GM12878 (cell line): ENCODE measurements at regions not wholly inside any gene's neighbourhood (a gene's known extent, or its start where the extent isn't known, plus 50 kb on each side); places are given as distances from the start of the nearest gene placed in this dataset.

ENCODE experiments used
- ATAC-seq: fragments of 200-7000 bp; cut with Tn5 transposase; 3 replicates; pipeline ENCODE4 v1.9.1; 2020; ENCODE audit warnings: mild to moderate bottlenecking, moderate library complexity
- BruUV-seq: library from RNA; stranded (reverse); fragments of 400-500 nt; replicated peaks from 2 replicates; lab custom pipeline; 2021; lab: Mats Ljungman, UMichigan
- CTCF ChIA-PET: fragments of 300-600 bp; sonication (Branson Sonifier 250); formaldehyde crosslinking; extraction: SDS; loops from one replicate; lab custom pipeline; 2021; ENCODE audit warnings: inconsistent platforms; lab: Yijun Ruan, JAX
- POLR2A ChIA-PET: fragments of 350-600 bp; formaldehyde crosslinking; extraction: SDS; loops from one replicate; lab custom pipeline; 2021; ENCODE audit warnings: inconsistent platforms; lab: Charles Lee
- RAD21 ChIA-PET: fragments of 300-600 bp; sonication (Branson Sonifier 250); formaldehyde crosslinking; loops from one replicate; lab custom pipeline; 2023; ENCODE audit warnings: antibody characterized with exemption; ENCODE audit not compliant: unreplicated experiment; lab: Charles Lee
- SMC1A ChIA-PET: fragments of 300-600 bp; sonication (Branson Sonifier 250); formaldehyde crosslinking; loops from one replicate; lab custom pipeline; 2023; ENCODE audit not compliant: unreplicated experiment, uncharacterized antibody; lab: Charles Lee
- DNase-seq: peaks from one replicate; pipeline ENCODE4 v3.0.0-alpha.2; 2011; ENCODE audit warnings: low read depth, low spot score
- FAIRE-seq: peaks from 3 replicates; lab custom pipeline; 2011; peaks lifted over from hg19 to GRCh38; lab: Jason Lieb, UNC
- H2AFZ ChIP-seq: 2 replicates; pipeline ENCODE4 v1.6.0; 2011; ENCODE audit warnings: low read depth, low read length, control low read depth; ENCODE audit not compliant: control insufficient read depth
- H3K27ac ChIP-seq: 2 replicates; pipeline ENCODE4 v1.5.1; 2011; ENCODE audit warnings: control low read depth; ENCODE audit not compliant: control insufficient read depth, insufficient read depth
- H3K27me3 ChIP-seq, 2 experiments: replicated peaks in 1 of 2; 2 replicates each; pipeline versions ENCODE4 v1.6.0 to v1.6.1; 2011; ENCODE audit warnings: low read length in 1 of 2; ENCODE audit not compliant: control insufficient read depth in 2 of 2, insufficient read depth in 2 of 2
- H3K36me3 ChIP-seq, 2 experiments: 2 replicates each; pipeline ENCODE4 v1.5.1; 2011; ENCODE audit warnings: low read length in 1 of 2; ENCODE audit not compliant: control insufficient read depth in 2 of 2, insufficient read depth in 2 of 2
- H3K4me1 ChIP-seq: 2 replicates; pipeline ENCODE4 v1.6.1; 2011; ENCODE audit warnings: mild to moderate bottlenecking, low read length, moderate library complexity, mixed read lengths; ENCODE audit not compliant: control insufficient read depth, insufficient read depth
- H3K4me2 ChIP-seq: 2 replicates; pipeline ENCODE4 v1.6.0; 2011; ENCODE audit warnings: control low read depth; ENCODE audit not compliant: control insufficient read depth, insufficient read depth
- H3K4me3 ChIP-seq: fragments of 200-600 bp; sonication (generic); 2 replicates; pipeline ENCODE4 v1.5.1; 2016
- H3K79me2 ChIP-seq: 2 replicates; pipeline ENCODE4 v1.6.0; 2011; ENCODE audit warnings: low read length; ENCODE audit not compliant: control insufficient read depth, insufficient read depth
- H3K9ac ChIP-seq: 2 replicates; pipeline ENCODE4 v1.8.0; 2011; ENCODE audit warnings: low read length, control low read depth, mixed read lengths; ENCODE audit not compliant: control insufficient read depth, insufficient read depth
- H3K9me3 ChIP-seq: replicated peaks from 3 replicates; pipeline ENCODE4 v1.5.1; 2011; ENCODE audit warnings: mild to moderate bottlenecking, low read length; ENCODE audit not compliant: control insufficient read depth, insufficient read depth
- H4K20me1 ChIP-seq: 2 replicates; pipeline ENCODE4 v1.6.0; 2011; ENCODE audit not compliant: control insufficient read depth, insufficient read depth
- BRCA1 ChIP-seq: IDR thresholded peaks from 2 replicates; pipeline ENCODE4 v1.6.1; 2011; ENCODE audit warnings: low read depth, low read length, improper control_type of control experiment
- ESRRA ChIP-seq: IDR thresholded peaks from 2 replicates; pipeline ENCODE4 v1.6.1; 2012; ENCODE audit warnings: mild to moderate bottlenecking, low read length, improper control_type of control experiment
- MTA3 ChIP-seq: IDR thresholded peaks from 2 replicates; pipeline ENCODE4 v1.6.1; 2012; ENCODE audit warnings: low read length, inconsistent platforms, borderline replicate concordance
- RELA ChIP-seq: fragments of 450-650 bp; IDR thresholded peaks from 2 replicates; pipeline ENCODE4 v1.8.0; 2014; ENCODE audit warnings: borderline replicate concordance; ENCODE audit not compliant: partially characterized antibody
- SMAD5 ChIP-seq: IDR thresholded peaks from 2 replicates; pipeline ENCODE4 v1.6.1; 2016; ENCODE audit warnings: antibody characterized with exemption, low read depth
- SMARCA5 ChIP-seq: fragments of 450-650 bp; IDR thresholded peaks from 2 replicates; pipeline ENCODE4 v1.6.1; 2017; ENCODE audit warnings: mild to moderate bottlenecking
- YY1 ChIP-seq: IDR thresholded peaks from 2 replicates; pipeline ENCODE4 v1.6.1; 2011; ENCODE audit warnings: low read depth, mild to moderate bottlenecking, low read length
- ZNF384 ChIP-seq: IDR thresholded peaks from 2 replicates; pipeline ENCODE4 v1.6.1; 2012; ENCODE audit warnings: low read depth, mild to moderate bottlenecking, low read length, improper control_type of control experiment, borderline replicate concordance
- ZSCAN29 ChIP-seq: fragments of 450-650 bp; IDR thresholded peaks from 2 replicates; pipeline ENCODE4 v1.6.1; 2017; ENCODE audit warnings: mild to moderate bottlenecking, moderate library complexity
- ZZZ3 ChIP-seq: IDR thresholded peaks from 2 replicates; pipeline ENCODE4 v1.6.1; 2011; ENCODE audit warnings: low read depth; ENCODE audit not compliant: control insufficient read depth, insufficient read length
- WGBS: methylation state at CpG from one replicate; pipeline ENCODE4 v1.1.6; 2016; ENCODE audit warnings: low lambda C conversion rate; ENCODE audit not compliant: insufficient replicate concordance, insufficient coverage; ENCODE audit errors: missing lambda C conversion rate; 5-methylcytosine and 5-hydroxymethylcytosine counted together
- in situ Hi-C: fragments of 300-500 bp; cut with MboI; formaldehyde crosslinking; loops from 9 replicates; pipeline ENCODE4 v1.14.3; 2018; ENCODE audit warnings: mixed read lengths
- intact Hi-C: fragments of 100-400 bp; cut with micrococcal nuclease; formaldehyde crosslinking; loops from one replicate; pipeline ENCODE4 v1.14.2; 2022; ENCODE audit not compliant: unreplicated experiment
- TF ChIP-seq, protein P1 (sequence below), 3 experiments: IDR thresholded peaks in 2 of 3; conservative IDR thresholded peaks in 1 of 3; 2 replicates each; pipeline ENCODE4 v1.5.1; 2011; ENCODE audit warnings: low read depth in 3 of 3, low read length in 3 of 3, mild to moderate bottlenecking in 3 of 3, control low read depth in 2 of 3, moderate library complexity in 2 of 3, inconsistent platforms in 1 of 3, mixed read lengths in 1 of 3; ENCODE audit not compliant: control insufficient read depth in 2 of 3, insufficient read depth in 1 of 3; ENCODE audit errors: extremely low read depth in 1 of 3
- TF ChIP-seq, protein P2 (sequence below): fragments of 450-650 bp; IDR thresholded peaks from 2 replicates; pipeline ENCODE4 v1.6.1; 2018; ENCODE audit warnings: mild to moderate bottlenecking, low read depth, moderate library complexity; ENCODE audit not compliant: partially characterized antibody

DNA sequence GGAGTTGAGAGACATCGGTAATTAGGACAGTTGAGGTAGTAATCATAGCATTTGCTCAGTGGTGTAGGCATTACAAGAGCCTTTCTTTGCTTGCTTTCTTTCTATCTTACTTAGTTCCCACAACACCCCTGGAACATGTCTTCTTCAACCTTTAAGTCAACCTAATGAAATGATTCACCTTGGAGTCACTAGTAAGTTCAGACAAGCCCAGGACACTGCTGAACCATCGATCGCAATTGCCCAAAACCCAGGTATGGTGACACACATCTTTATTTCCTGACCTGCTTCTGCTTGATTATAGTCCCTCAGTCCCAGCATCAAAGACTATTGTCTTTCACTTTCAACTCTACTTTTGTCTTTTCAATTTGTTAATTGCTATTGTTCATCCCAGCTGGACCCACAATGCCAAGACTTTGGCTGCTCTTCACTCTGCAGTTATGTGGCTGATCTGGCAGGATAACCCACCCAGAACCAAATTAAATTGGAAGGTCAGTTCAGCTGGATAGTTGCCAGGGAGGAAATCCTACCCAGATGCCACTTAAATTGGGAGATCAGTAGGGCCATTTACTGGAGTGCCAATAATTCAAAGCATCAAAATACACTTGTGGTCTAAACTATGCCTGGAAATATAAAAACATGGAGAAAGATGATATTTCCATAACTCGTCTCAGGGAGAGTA lies 272.9 kb downstream of the RWDD3 start:
- ATAC-seq (no peak), FAIRE-seq (no peak), DNase-seq (no peak)
- H2AFZ ChIP-seq: no peak overlapping the region
- SMC1A ChIA-PET: no interaction called here
- no peak overlapping the region for H3K9ac ChIP-seq
- WGBS: 67% methylated on average over 4 of the region's 4 CpGs
- no peak overlapping the region for H3K4me2 ChIP-seq
- H3K4me1 ChIP-seq: no peaks in the 10 kb centered on the region
- TF ChIP-seq MTA3 (no peak), YY1 (no peak), ESRRA (no peak), ZZZ3 (no peak), RELA (no peak), ZSCAN29 (no peak), ZNF384 (no peak)
- POLR2A ChIA-PET: no interaction called here
- intact Hi-C loops: no loop called here
- no peaks in the 10 kb centered on the region for H3K27me3 ChIP-seq
- BruUV-seq: no TSS peak
- RAD21 ChIA-PET: no interaction called here
- no peaks in the 10 kb centered on the region for H3K9me3 ChIP-seq
- no peak overlapping the region for H3K4me3 ChIP-seq
- in situ Hi-C loops: no loop called here
- no peaks in the 10 kb centered on the region for H3K36me3 ChIP-seq
- H3K27ac ChIP-seq: no peak overlapping the region
- H3K79me2 ChIP-seq: no peaks in the 10 kb centered on the region
- no peaks in the 10 kb centered on the region for H4K20me1 ChIP-seq
- CTCF ChIA-PET: no interaction called here

DNA sequence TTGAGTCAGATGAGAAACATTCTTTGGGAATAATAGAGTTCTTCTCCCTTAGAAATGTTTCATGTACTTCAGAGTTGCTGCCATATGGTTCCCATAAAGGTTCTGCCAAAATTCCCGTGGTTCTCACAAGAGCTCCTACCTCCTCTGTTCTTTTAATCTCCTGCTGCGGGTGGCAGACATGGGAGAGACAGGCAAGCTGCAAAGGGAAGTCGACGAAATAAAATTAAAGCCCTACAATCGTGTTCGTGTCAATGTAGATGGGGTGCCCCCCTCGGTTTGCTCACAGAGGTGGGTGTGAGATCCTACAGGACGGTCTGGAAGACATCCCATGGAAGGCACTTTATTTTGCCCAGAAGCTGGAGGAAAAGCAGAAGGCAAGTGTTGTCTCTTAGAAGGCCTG lies 276.0 kb downstream of the RWDD3 start:
- WGBS: 12% methylated on average over 8 of the region's 8 CpGs
- Histone ChIP-seq H4K20me1 (no peaks in the 10 kb centered on the region), H3K4me2 (no peak overlapping the region), H3K27me3 (no peaks in the 10 kb centered on the region), H3K36me3 (no peaks in the 10 kb centered on the region), H3K4me1 (no peaks in the 10 kb centered on the region), H3K9me3 (no peaks in the 10 kb centered on the region), H3K27ac (no peak overlapping the region), H3K79me2 (no peaks in the 10 kb centered on the region), H3K4me3 (no peak overlapping the region), H2AFZ (no peak overlapping the region), H3K9ac (no peak overlapping the region)
- ChIA-PET CTCF (no interaction called here), POLR2A (interaction anchor here (0.6 kb wide), 1 partner anchor 70 kb away, joined by 6 read pairs; no protein-coding TSS in a partner anchor), SMC1A (no interaction called here), RAD21 (no interaction called here)
- intact Hi-C loops: no loop called here
- DNase-seq: no peak
- ATAC-seq: no peak
- no peak for FAIRE-seq
- BruUV-seq: no TSS peak
- in situ Hi-C loops: no loop called here
- TF ChIP-seq SMARCA5 (no peak), BRCA1 (no peak), MTA3 (no peak), SMAD5 (no peak)
- TF ChIP-seq, protein P1, sequence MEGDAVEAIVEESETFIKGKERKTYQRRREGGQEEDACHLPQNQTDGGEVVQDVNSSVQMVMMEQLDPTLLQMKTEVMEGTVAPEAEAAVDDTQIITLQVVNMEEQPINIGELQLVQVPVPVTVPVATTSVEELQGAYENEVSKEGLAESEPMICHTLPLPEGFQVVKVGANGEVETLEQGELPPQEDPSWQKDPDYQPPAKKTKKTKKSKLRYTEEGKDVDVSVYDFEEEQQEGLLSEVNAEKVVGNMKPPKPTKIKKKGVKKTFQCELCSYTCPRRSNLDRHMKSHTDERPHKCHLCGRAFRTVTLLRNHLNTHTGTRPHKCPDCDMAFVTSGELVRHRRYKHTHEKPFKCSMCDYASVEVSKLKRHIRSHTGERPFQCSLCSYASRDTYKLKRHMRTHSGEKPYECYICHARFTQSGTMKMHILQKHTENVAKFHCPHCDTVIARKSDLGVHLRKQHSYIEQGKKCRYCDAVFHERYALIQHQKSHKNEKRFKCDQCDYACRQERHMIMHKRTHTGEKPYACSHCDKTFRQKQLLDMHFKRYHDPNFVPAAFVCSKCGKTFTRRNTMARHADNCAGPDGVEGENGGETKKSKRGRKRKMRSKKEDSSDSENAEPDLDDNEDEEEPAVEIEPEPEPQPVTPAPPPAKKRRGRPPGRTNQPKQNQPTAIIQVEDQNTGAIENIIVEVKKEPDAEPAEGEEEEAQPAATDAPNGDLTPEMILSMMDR (IDR thresholded peaks at IDR 0.05 in 2 of 3, conservative IDR thresholded peaks at IDR 0.05 in 1 of 3; ENCODE audit: control insufficient read depth in 2 of 3, extremely low read depth in 1 of 3, insufficient read depth in 1 of 3, low read depth in 3 of 3, low read length in 3 of 3): no peak
- TF ChIP-seq, protein P2, sequence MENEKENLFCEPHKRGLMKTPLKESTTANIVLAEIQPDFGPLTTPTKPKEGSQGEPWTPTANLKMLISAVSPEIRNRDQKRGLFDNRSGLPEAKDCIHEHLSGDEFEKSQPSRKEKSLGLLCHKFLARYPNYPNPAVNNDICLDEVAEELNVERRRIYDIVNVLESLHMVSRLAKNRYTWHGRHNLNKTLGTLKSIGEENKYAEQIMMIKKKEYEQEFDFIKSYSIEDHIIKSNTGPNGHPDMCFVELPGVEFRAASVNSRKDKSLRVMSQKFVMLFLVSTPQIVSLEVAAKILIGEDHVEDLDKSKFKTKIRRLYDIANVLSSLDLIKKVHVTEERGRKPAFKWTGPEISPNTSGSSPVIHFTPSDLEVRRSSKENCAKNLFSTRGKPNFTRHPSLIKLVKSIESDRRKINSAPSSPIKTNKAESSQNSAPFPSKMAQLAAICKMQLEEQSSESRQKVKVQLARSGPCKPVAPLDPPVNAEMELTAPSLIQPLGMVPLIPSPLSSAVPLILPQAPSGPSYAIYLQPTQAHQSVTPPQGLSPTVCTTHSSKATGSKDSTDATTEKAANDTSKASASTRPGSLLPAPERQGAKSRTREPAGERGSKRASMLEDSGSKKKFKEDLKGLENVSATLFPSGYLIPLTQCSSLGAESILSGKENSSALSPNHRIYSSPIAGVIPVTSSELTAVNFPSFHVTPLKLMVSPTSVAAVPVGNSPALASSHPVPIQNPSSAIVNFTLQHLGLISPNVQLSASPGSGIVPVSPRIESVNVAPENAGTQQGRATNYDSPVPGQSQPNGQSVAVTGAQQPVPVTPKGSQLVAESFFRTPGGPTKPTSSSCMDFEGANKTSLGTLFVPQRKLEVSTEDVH: no peak
